Ovary (tissue), 3 donors: ENCODE measurements at regions not wholly inside any gene's neighbourhood (a gene's known extent, or its start where the extent isn't known, plus 50 kb on each side); places are given as distances from the start of the nearest gene placed in this dataset.

Source experiments
- EP300 ChIP-seq: sonication (generic); formaldehyde crosslinking; IDR thresholded peaks from one replicate; pipeline ENCODE4 v1.6.1; 2017; ENCODE audit warnings: antibody characterized with exemption
- POLR2A ChIP-seq: fragments of 450-650 bp; IDR thresholded peaks from one replicate; pipeline ENCODE4 v1.6.1; 2017; ENCODE audit warnings: antibody characterized with exemption, mild to moderate bottlenecking, moderate library complexity
- TF ChIP-seq, protein P1 (sequence below), 3 donors: fragments of 450-650 bp in 2 of 3; fragments of 200-600 bp in 1 of 3; IDR thresholded peaks; one replicate each; pipeline versions ENCODE4 v1.5.1 to v1.8.0; 2016 to 2022; ENCODE audit warnings: antibody characterized with exemption in 3 of 3, mild to moderate bottlenecking in 1 of 3
- donor health status: DM: no; HTN: no; CAD: no.

DNA sequence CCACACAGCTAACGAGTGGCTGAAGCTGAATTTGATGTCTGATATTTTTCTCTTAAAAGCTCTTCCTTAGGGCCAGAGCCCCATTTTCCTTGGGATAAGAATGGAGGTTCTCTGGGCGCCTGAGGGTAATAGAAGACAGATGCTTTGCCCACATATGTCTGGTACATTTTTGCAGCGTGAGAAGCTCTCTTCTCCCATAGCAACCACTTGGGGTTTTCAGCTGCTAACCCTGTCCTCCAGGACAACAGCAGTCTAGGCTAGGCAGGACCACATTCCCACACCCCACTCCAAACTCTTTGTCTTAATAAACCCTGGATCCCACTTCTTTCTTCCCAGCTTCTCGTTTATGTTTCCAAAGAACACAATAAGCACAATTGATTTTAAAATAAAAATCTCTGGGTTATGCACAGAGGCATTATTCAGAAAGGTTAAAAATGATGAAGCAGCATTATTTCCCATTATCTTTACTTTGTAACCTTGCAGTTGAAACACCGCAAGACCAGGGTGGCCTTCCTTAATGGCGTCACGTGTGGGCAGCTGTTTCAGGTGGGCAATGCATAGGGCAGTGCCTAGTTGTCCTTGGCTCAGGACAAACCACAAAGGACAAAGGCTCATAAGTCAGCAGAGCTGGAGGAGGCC is 56.5 kb upstream of the NTRK3 start:
- TF ChIP-seq, protein P1, sequence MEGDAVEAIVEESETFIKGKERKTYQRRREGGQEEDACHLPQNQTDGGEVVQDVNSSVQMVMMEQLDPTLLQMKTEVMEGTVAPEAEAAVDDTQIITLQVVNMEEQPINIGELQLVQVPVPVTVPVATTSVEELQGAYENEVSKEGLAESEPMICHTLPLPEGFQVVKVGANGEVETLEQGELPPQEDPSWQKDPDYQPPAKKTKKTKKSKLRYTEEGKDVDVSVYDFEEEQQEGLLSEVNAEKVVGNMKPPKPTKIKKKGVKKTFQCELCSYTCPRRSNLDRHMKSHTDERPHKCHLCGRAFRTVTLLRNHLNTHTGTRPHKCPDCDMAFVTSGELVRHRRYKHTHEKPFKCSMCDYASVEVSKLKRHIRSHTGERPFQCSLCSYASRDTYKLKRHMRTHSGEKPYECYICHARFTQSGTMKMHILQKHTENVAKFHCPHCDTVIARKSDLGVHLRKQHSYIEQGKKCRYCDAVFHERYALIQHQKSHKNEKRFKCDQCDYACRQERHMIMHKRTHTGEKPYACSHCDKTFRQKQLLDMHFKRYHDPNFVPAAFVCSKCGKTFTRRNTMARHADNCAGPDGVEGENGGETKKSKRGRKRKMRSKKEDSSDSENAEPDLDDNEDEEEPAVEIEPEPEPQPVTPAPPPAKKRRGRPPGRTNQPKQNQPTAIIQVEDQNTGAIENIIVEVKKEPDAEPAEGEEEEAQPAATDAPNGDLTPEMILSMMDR (IDR thresholded peaks at IDR 0.05) = no peak
- TF ChIP-seq EP300 (no peak), POLR2A (no peak)
